ENCODE measurements at regions not wholly inside any gene's neighbourhood (a gene's known extent, or its start where the extent isn't known, plus 50 kb on each side); places are given as distances from the start of the nearest gene placed in this dataset.
"Not testable (repeated sequence)": the region's sequence is repeated elsewhere in the genome, so short reads cannot be mapped to it uniquely, and the experiment has no call there.

DNA sequence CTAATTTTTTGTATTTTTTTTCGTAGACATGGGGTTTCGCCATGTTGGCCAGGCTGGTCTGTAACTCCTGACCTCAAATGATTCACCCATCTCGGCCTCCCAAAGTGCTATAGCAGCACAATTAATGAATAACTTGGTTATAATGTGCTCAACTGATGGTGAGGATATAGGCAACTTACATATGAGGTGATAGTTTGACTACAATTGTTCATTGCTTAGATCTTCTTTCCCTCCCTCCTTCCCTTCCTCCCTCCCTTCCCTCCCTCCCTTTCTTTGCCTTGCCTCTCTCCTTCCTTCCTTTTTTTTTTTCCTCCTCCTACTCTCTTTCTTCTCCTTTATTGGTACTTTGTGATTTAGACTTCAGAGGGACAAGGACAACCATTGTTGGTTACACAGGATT is 151.2 kb downstream of the RNF144B start:
- no peaks in the 10 kb centered on the region for H3K9me3 ChIP-seq
- intact Hi-C loops (cut with DNase I, micrococcal nuclease) = no loop called here
- no peak overlapping the region for H3K4me3 ChIP-seq
- ATAC-seq (no peak), DNase-seq (no peak)
- no peaks in the 10 kb centered on the region for H3K36me3 ChIP-seq (ENCODE audit: low read depth)
- TF ChIP-seq CTCF (IDR thresholded peaks at IDR 0.05) = no peak
- no peaks in the 10 kb centered on the region for H3K4me1 ChIP-seq (ENCODE audit: low read depth)

DNA sequence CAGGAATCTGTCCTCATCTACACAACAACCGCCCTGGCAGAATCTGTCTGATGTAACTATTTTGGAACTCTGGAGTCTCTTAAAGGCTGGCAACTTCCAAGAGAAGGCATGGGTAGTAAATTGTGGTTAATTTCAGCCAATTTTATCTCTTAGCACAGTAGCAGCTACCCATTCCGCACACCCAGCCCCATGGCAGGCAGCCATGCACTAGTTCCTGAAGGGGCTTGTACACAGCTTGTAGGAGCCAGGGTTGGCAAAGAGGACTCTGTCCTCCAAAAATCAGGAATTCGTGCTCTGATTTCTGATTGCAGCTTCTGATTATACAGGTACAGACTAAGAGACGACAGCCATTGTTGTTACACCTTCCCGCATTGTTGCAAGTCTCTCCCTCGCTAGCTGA is 155.9 kb downstream of the RNF144B start:
- ATAC-seq = no peak
- no peak for TF ChIP-seq CTCF (IDR thresholded peaks at IDR 0.05)

DNA sequence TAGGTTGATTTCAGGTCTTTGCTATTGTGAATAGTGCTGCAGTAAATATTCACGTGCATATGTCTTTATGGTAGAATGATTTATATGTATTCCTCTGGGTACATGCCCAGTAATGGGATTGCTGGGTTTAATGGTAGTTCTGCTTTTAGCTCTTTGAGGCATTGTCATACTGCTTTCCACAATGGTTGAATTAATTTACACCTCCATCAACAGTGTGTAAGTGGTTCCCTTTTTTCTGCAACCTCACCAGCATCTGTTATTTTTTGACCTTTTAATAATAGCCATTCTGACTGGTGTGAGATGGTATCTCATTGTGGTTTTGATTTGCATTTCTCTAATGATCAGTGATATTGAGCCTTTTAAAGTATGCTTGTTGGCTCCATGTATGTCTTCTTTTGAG is 158.0 kb downstream of the RNF144B start:
- intact Hi-C loops (cut with DNase I, micrococcal nuclease); H3K36me3 ChIP-seq (ENCODE audit: low read depth); H3K9me3 ChIP-seq; ATAC-seq; H3K4me3 ChIP-seq; H3K4me1 ChIP-seq (ENCODE audit: low read depth); DNase-seq: not testable (repeated sequence)

More for the DNA sequence above, 155.9 kb downstream of the RNF144B start:
- intact Hi-C loops (cut with DNase I, micrococcal nuclease) = no loop called here
- no peaks in the 10 kb centered on the region for H3K36me3 ChIP-seq (ENCODE audit: low read depth)
- H3K4me1 ChIP-seq (ENCODE audit: low read depth) = no peaks in the 10 kb centered on the region
- no peak overlapping the region for H3K4me3 ChIP-seq
- DNase-seq = no peak
- H3K9me3 ChIP-seq = peaks cover 7% of the 10 kb centered on the region

GRCh38 chr6:18545726-18546125 is 158.6 kb downstream of the RNF144B start:
- ATAC-seq (no peak), DNase-seq (no peak)
- no peak for TF ChIP-seq CTCF (IDR thresholded peaks at IDR 0.05)
- intact Hi-C loops (cut with DNase I, micrococcal nuclease) = no loop called here
- Histone ChIP-seq H3K4me1 (ENCODE audit: low read depth) (no peaks in the 10 kb centered on the region), H3K36me3 (ENCODE audit: low read depth) (no peaks in the 10 kb centered on the region), H3K4me3 (no peak overlapping the region), H3K9me3 (peaks cover 7% of the 10 kb centered on the region)

DNA sequence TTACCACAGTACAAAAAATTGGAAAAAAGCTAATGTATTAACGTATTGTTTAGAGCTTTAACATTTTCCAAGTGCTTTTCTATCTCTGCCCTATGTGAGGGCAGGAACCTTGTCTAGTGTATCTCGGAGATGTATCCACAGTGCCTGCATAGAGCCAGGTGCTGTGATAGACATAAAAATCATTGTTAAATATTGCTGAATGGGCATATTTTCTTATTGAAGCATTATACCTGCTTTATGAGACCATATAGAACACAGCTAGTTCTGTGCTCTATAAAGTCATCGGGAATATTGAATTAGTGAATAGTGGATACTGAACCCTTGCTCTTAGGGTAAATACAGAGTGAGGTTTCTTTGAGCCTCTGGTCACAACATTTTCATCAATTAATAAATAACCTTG is 163.0 kb downstream of the RNF144B start:
- TF ChIP-seq CTCF (IDR thresholded peaks at IDR 0.05) = no peak
- no peak overlapping the region for H3K4me3 ChIP-seq
- H3K4me1 ChIP-seq (ENCODE audit: low read depth) = no peaks in the 10 kb centered on the region
- intact Hi-C loops (cut with DNase I, micrococcal nuclease) = no loop called here
- no peak for DNase-seq
- no peaks in the 10 kb centered on the region for H3K36me3 ChIP-seq (ENCODE audit: low read depth)
- ATAC-seq = no peak
- H3K9me3 ChIP-seq = no peaks in the 10 kb centered on the region

DNA sequence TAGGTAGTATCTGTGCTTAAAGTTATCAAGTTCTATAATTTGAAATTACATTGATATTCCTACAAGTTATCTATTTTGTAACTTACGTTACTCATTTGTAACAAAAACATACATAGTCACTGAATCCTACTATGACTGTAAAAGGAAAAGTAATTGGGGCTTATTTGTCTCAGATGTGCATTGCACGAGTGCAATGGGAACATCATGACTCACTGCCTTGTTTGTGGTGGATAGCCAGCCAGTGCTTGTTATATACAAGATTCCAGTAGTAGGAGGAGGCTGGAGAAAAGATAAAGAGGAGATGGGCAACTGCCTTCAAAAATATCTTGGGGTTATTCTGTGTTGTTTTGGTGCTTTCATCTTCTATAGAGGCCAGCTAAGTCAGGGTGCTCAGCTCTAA is 164.1 kb downstream of the RNF144B start:
- intact Hi-C loops (cut with DNase I, micrococcal nuclease) = no loop called here
- DNase-seq = peak in 1 of 3 donors; percentile 2
- no peak for TF ChIP-seq CTCF (IDR thresholded peaks at IDR 0.05)
- no peak for ATAC-seq
- no peaks in the 10 kb centered on the region for H3K9me3 ChIP-seq
- no peaks in the 10 kb centered on the region for H3K4me1 ChIP-seq (ENCODE audit: low read depth)
- H3K4me3 ChIP-seq = no peak overlapping the region
- no peaks in the 10 kb centered on the region for H3K36me3 ChIP-seq (ENCODE audit: low read depth)
